ENCODE measurements at regions not wholly inside any gene's neighbourhood (a gene's known extent, or its start where the extent isn't known, plus 50 kb on each side); places are given as distances from the start of the nearest gene placed in this dataset.

GRCh38 chr6:108751851-108752732 lies 96.1 kb upstream of the ARMC2 start:
- no peaks in the 10 kb centered on the region for H3K27me3 ChIP-seq (replicated peaks; ENCODE audit: control insufficient read depth, insufficient read depth, low read length, poor library complexity, severe bottlenecking)
- no peaks in the 10 kb centered on the region for H3K4me1 ChIP-seq (ENCODE audit: control insufficient read depth, insufficient read depth, low read length, poor library complexity, severe bottlenecking)
- H3K4me3 ChIP-seq (ENCODE audit: insufficient read depth, low read depth, low read length, poor library complexity, severe bottlenecking): no peak overlapping the region
- no peaks in the 10 kb centered on the region for H3K9me3 ChIP-seq (ENCODE audit: control insufficient read depth, low read length)
- no peaks in the 10 kb centered on the region for H3K36me3 ChIP-seq (ENCODE audit: control insufficient read depth, insufficient read depth, low read length)
- no peak for DNase-seq
- no peak overlapping the region for H3K27ac ChIP-seq (ENCODE audit: insufficient read depth, low read length, poor library complexity, severe bottlenecking)

GRCh38 chr6:108752733-108753590 lies 95.3 kb upstream of the ARMC2 start:
- H3K9me3 ChIP-seq (ENCODE audit: control insufficient read depth, low read length): no peaks in the 10 kb centered on the region
- DNase-seq: no peak
- H3K4me1 ChIP-seq (ENCODE audit: control insufficient read depth, insufficient read depth, low read length, poor library complexity, severe bottlenecking): no peaks in the 10 kb centered on the region
- no peak overlapping the region for H3K27ac ChIP-seq (ENCODE audit: insufficient read depth, low read length, poor library complexity, severe bottlenecking)
- no peak overlapping the region for H3K4me3 ChIP-seq (ENCODE audit: insufficient read depth, low read depth, low read length, poor library complexity, severe bottlenecking)
- H3K36me3 ChIP-seq (ENCODE audit: control insufficient read depth, insufficient read depth, low read length): no peaks in the 10 kb centered on the region
- no peaks in the 10 kb centered on the region for H3K27me3 ChIP-seq (replicated peaks; ENCODE audit: control insufficient read depth, insufficient read depth, low read length, poor library complexity, severe bottlenecking)

- H3K27me3 ChIP-seq (replicated peaks; ENCODE audit: control insufficient read depth, insufficient read depth, low read length, poor library complexity, severe bottlenecking): no peaks in the 10 kb centered on the region
- DNase-seq: no peak
These were observed 92.7 kb upstream of the ARMC2 start for GRCh38 chr6:108755257-108756240.

GRCh38 chr6:108757357-108757756 lies 90.9 kb upstream of the ARMC2 start:
- Histone ChIP-seq H3K9me3 (ENCODE audit: control insufficient read depth, low read length) (no peaks in the 10 kb centered on the region), H3K4me3 (ENCODE audit: insufficient read depth, low read depth, low read length, poor library complexity, severe bottlenecking) (no peak overlapping the region), H3K27ac (ENCODE audit: insufficient read depth, low read length, poor library complexity, severe bottlenecking) (no peak overlapping the region), H3K36me3 (ENCODE audit: control insufficient read depth, insufficient read depth, low read length) (no peaks in the 10 kb centered on the region), H3K4me1 (ENCODE audit: control insufficient read depth, insufficient read depth, low read length, poor library complexity, severe bottlenecking) (no peaks in the 10 kb centered on the region), H3K27me3 (replicated peaks; ENCODE audit: control insufficient read depth, insufficient read depth, low read length, poor library complexity, severe bottlenecking) (no peaks in the 10 kb centered on the region)
- DNase-seq: no peak

More at GRCh38 chr6:108755257-108756240, 92.7 kb upstream of the ARMC2 start:
- Histone ChIP-seq H3K9me3 (ENCODE audit: control insufficient read depth, low read length) (no peaks in the 10 kb centered on the region), H3K27ac (ENCODE audit: insufficient read depth, low read length, poor library complexity, severe bottlenecking) (no peak overlapping the region), H3K36me3 (ENCODE audit: control insufficient read depth, insufficient read depth, low read length) (no peaks in the 10 kb centered on the region), H3K4me1 (ENCODE audit: control insufficient read depth, insufficient read depth, low read length, poor library complexity, severe bottlenecking) (no peaks in the 10 kb centered on the region), H3K4me3 (ENCODE audit: insufficient read depth, low read depth, low read length, poor library complexity, severe bottlenecking) (no peak overlapping the region)

GRCh38 chr6:108758884-108759283 lies 89.3 kb upstream of the ARMC2 start:
- H3K4me1 ChIP-seq (ENCODE audit: control insufficient read depth, insufficient read depth, low read length, poor library complexity, severe bottlenecking): no peaks in the 10 kb centered on the region
- no peak for DNase-seq
- H3K4me3 ChIP-seq (ENCODE audit: insufficient read depth, low read depth, low read length, poor library complexity, severe bottlenecking): no peak overlapping the region
- H3K9me3 ChIP-seq (ENCODE audit: control insufficient read depth, low read length): no peaks in the 10 kb centered on the region
- H3K36me3 ChIP-seq (ENCODE audit: control insufficient read depth, insufficient read depth, low read length): no peaks in the 10 kb centered on the region
- no peak overlapping the region for H3K27ac ChIP-seq (ENCODE audit: insufficient read depth, low read length, poor library complexity, severe bottlenecking)
- H3K27me3 ChIP-seq (replicated peaks; ENCODE audit: control insufficient read depth, insufficient read depth, low read length, poor library complexity, severe bottlenecking): no peaks in the 10 kb centered on the region

- DNase-seq: no peak
- no peaks in the 10 kb centered on the region for H3K27me3 ChIP-seq (replicated peaks; ENCODE audit: control insufficient read depth, insufficient read depth, low read length, poor library complexity, severe bottlenecking)
- no peak overlapping the region for H3K4me3 ChIP-seq (ENCODE audit: insufficient read depth, low read depth, low read length, poor library complexity, severe bottlenecking)
These were observed 87.8 kb upstream of the ARMC2 start for GRCh38 chr6:108760126-108761050.

DNA sequence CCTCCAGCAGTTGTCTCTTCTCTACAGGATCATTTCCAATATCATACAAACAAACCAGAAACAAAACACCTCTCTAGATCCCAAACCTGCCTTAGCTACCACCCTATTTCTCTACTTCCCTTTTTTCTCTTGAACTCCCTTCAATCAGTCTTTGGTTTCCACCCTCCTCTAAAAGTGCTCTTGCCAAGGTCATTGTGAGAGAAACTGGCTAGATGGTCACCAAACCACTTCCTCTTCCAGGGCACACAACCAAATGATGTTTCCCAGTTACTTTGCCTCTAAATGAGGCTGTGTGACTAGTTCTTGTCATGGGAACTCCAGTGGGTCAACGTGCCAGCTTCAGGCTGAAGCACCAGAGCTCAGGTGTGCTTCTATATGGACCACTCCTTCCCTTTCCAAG lies 85.8 kb upstream of the ARMC2 start:
- H3K9me3 ChIP-seq (ENCODE audit: control insufficient read depth, low read length): no peaks in the 10 kb centered on the region
- H3K27me3 ChIP-seq (replicated peaks; ENCODE audit: control insufficient read depth, insufficient read depth, low read length, poor library complexity, severe bottlenecking): no peaks in the 10 kb centered on the region
- no peaks in the 10 kb centered on the region for H3K36me3 ChIP-seq (ENCODE audit: control insufficient read depth, insufficient read depth, low read length)
- H3K27ac ChIP-seq (ENCODE audit: insufficient read depth, low read length, poor library complexity, severe bottlenecking): no peak overlapping the region
- DNase-seq: no peak
- no peaks in the 10 kb centered on the region for H3K4me1 ChIP-seq (ENCODE audit: control insufficient read depth, insufficient read depth, low read length, poor library complexity, severe bottlenecking)
- H3K4me3 ChIP-seq (ENCODE audit: insufficient read depth, low read depth, low read length, poor library complexity, severe bottlenecking): no peak overlapping the region

More at GRCh38 chr6:108760126-108761050, 87.8 kb upstream of the ARMC2 start:
- Histone ChIP-seq H3K36me3 (ENCODE audit: control insufficient read depth, insufficient read depth, low read length) (no peaks in the 10 kb centered on the region), H3K9me3 (ENCODE audit: control insufficient read depth, low read length) (no peaks in the 10 kb centered on the region), H3K27ac (ENCODE audit: insufficient read depth, low read length, poor library complexity, severe bottlenecking) (no peak overlapping the region), H3K4me1 (ENCODE audit: control insufficient read depth, insufficient read depth, low read length, poor library complexity, severe bottlenecking) (no peaks in the 10 kb centered on the region)

GRCh38 chr6:108763931-108764579 lies 84.2 kb upstream of the ARMC2 start:
- H3K36me3 ChIP-seq (ENCODE audit: control insufficient read depth, insufficient read depth, low read length): no peaks in the 10 kb centered on the region
- H3K4me1 ChIP-seq (ENCODE audit: control insufficient read depth, insufficient read depth, low read length, poor library complexity, severe bottlenecking): no peaks in the 10 kb centered on the region
- no peaks in the 10 kb centered on the region for H3K27me3 ChIP-seq (replicated peaks; ENCODE audit: control insufficient read depth, insufficient read depth, low read length, poor library complexity, severe bottlenecking)
- no peak for DNase-seq
- no peak overlapping the region for H3K4me3 ChIP-seq (ENCODE audit: insufficient read depth, low read depth, low read length, poor library complexity, severe bottlenecking)
- H3K9me3 ChIP-seq (ENCODE audit: control insufficient read depth, low read length): no peaks in the 10 kb centered on the region
- no peak overlapping the region for H3K27ac ChIP-seq (ENCODE audit: insufficient read depth, low read length, poor library complexity, severe bottlenecking)
